ENCODE measurements at regions not wholly inside any gene's neighbourhood (a gene's known extent, or its start where the extent isn't known, plus 50 kb on each side); places are given as distances from the start of the nearest gene placed in this dataset.

GRCh38 chr15:88749699-88750098 lies 53.5 kb upstream of the ACAN start:
- no peak for ATAC-seq (ENCODE audit: low read depth)
- Mint-ChIP-seq H3K4me3 (no peak overlapping the region), H3K36me3 (no peaks in the 10 kb centered on the region), H3K4me1 (peaks cover 2% of the 10 kb centered on the region), H3K9me3 (no peaks in the 10 kb centered on the region), H3K27ac (no peak overlapping the region), H3K27me3 (peaks cover 16% of the 10 kb centered on the region)
- DNase-seq (ENCODE audit: low spot score in 2 of 2), result no peak

GRCh38 chr15:88752501-88752900 lies 50.7 kb upstream of the ACAN start:
- no peak overlapping the region for H3K27ac Mint-ChIP-seq
- H3K36me3 Mint-ChIP-seq, result peaks cover 2% of the 10 kb centered on the region
- no peak overlapping the region for H3K4me3 Mint-ChIP-seq
- peaks cover 16% of the 10 kb centered on the region for H3K27me3 Mint-ChIP-seq
- peaks cover 2% of the 10 kb centered on the region for H3K4me1 Mint-ChIP-seq
- ATAC-seq (ENCODE audit: low read depth) (no peak), DNase-seq (ENCODE audit: low spot score in 2 of 2) (no peak)
- H3K9me3 Mint-ChIP-seq, result no peaks in the 10 kb centered on the region

GRCh38 chr15:88752951-88753350 lies 50.3 kb upstream of the ACAN start:
- Mint-ChIP-seq H3K9me3 (no peaks in the 10 kb centered on the region), H3K4me3 (no peak overlapping the region), H3K4me1 (peaks cover 2% of the 10 kb centered on the region), H3K36me3 (peaks cover 2% of the 10 kb centered on the region), H3K27me3 (peaks cover 16% of the 10 kb centered on the region), H3K27ac (no peak overlapping the region)
- ATAC-seq (ENCODE audit: low read depth), result no peak
- no peak for DNase-seq (ENCODE audit: low spot score in 2 of 2)
